Uterus (tissue), 2 donors: ENCODE measurements at regions not wholly inside any gene's neighbourhood (a gene's known extent, or its start where the extent isn't known, plus 50 kb on each side); places are given as distances from the start of the nearest gene placed in this dataset.

Experiments
- CTCF ChIP-seq, 4 experiments: fragments of 200-600 bp in 2 of 4; fragments of 450-650 bp in 2 of 4; sonication (generic) in 2 of 4; IDR thresholded peaks; one replicate each; pipeline ENCODE4 v1.5.1; 2016 to 2019; ENCODE audit warnings: antibody characterized with exemption in 4 of 4, mild to moderate bottlenecking in 2 of 4, moderate library complexity in 1 of 4
- POLR2A ChIP-seq, 2 donors: fragments of 450-650 bp; IDR thresholded peaks; one replicate each; pipeline ENCODE4 v1.6.1; 2016; ENCODE audit warnings: antibody characterized with exemption in 2 of 2, mild to moderate bottlenecking in 1 of 2, moderate library complexity in 1 of 2

GRCh38 chr4:72888331-72888730 lies 181.2 kb downstream of the COX18 start:
- no peak for TF ChIP-seq POLR2A (IDR thresholded peaks at IDR 0.05)
- no peak for TF ChIP-seq CTCF (IDR thresholded peaks at IDR 0.05)
